ENCODE measurements at regions not wholly inside any gene's neighbourhood (a gene's known extent, or its start where the extent isn't known, plus 50 kb on each side); places are given as distances from the start of the nearest gene placed in this dataset.
"Not testable (repeated sequence)": the region's sequence is repeated elsewhere in the genome, so short reads cannot be mapped to it uniquely, and the experiment has no call there.

- not testable (repeated sequence) for TF ChIP-seq CTCF, MAX (IDR thresholded peaks at IDR 0.05; ENCODE audit: low read depth, low read length)
Observed at GRCh38 chr6:146939456-146939855, 264.8 kb upstream of the STXBP5 start.
